ENCODE measurements at regions not wholly inside any gene's neighbourhood (a gene's known extent, or its start where the extent isn't known, plus 50 kb on each side); places are given as distances from the start of the nearest gene placed in this dataset.

DNA sequence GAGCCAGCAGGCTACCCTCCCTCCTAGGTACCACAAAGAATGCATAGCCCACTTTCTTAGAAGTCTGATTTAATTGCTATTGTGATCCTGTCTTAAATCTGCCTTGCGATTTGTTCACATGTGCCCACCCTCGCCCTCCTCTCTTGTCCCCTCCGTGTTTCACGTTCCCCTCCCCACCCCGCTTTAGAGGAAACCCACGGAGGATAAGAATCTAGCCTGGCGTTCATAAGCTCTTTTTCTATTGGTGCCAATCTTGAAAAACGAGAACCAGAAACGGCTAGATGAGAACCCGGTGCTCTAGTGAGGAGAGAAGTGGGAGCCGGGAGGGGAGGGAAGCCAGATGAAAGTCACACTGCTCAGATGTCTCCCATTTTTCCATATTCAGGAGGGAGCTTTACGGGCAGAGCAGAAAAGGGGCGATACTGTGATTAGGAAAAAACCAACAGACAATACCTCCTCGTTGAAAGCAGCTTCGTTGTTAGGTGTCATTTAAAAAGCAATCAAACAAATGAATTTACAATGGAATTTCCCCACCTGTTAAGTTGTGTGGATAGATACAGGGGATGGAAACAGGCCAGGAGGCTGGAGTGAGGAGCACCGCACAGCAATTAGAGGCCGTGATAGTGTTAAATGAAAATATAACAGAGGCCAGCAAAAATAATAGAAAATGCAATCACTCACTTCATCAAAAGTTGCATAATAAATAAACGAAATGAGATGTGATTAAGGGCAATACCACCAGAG, 272.1 kb downstream of the GATA3 start:
- Histone ChIP-seq H3K9ac (ENCODE audit: control insufficient read depth, extremely low read depth, insufficient read depth, low read length) (no peak overlapping the region), H3K79me2 (ENCODE audit: control insufficient read depth, insufficient read depth, low read length) (no peaks in the 10 kb centered on the region), H4K20me1 (ENCODE audit: control insufficient read depth, extremely low read depth, insufficient read depth, low read length) (no peaks in the 10 kb centered on the region), H3K27ac (ENCODE audit: control insufficient read depth, insufficient read depth, low read length) (no peak overlapping the region), H3K36me3 (ENCODE audit: control insufficient read depth in 2 of 2, extremely low read depth in 1 of 2, insufficient read depth in 2 of 2, low read length in 2 of 2) (no peaks in the 10 kb centered on the region), H3K27me3 (ENCODE audit: control insufficient read depth, extremely low read depth, insufficient read depth, low read length) (no peaks in the 10 kb centered on the region), H3K4me1 (ENCODE audit: control insufficient read depth, extremely low read depth, insufficient read depth, low read length) (no peaks in the 10 kb centered on the region), H3K4me2 (ENCODE audit: control insufficient read depth, extremely low read depth, insufficient read depth, low read depth, low read length) (no peak overlapping the region), H3K9me3 (ENCODE audit: control insufficient read depth, low read depth, low read length) (no peaks in the 10 kb centered on the region), H3K9me1 (ENCODE audit: control insufficient read depth, extremely low read depth, insufficient read depth, low read length) (no peaks in the 10 kb centered on the region), H3K4me3 (ENCODE audit: control insufficient read depth in 2 of 3, extremely low read depth in 1 of 3, insufficient read depth in 2 of 3, low read depth in 1 of 3, low read length in 3 of 3) (no peak overlapping the region), H2AFZ (ENCODE audit: control insufficient read depth, low read length) (no peak overlapping the region)
- FAIRE-seq, result no peak
- DNase-seq (ENCODE audit: low read depth, low spot score), result no peak
- dilution Hi-C loops (cut with MboI; ENCODE audit: extremely low pct_ligation_motif_present, low sequenced_read_pairs), result no loop called here
- TF ChIP-seq EZH2 (IDR thresholded peaks at IDR 0.05; ENCODE audit: low read length), result no peak
- TF ChIP-seq, protein P1, sequence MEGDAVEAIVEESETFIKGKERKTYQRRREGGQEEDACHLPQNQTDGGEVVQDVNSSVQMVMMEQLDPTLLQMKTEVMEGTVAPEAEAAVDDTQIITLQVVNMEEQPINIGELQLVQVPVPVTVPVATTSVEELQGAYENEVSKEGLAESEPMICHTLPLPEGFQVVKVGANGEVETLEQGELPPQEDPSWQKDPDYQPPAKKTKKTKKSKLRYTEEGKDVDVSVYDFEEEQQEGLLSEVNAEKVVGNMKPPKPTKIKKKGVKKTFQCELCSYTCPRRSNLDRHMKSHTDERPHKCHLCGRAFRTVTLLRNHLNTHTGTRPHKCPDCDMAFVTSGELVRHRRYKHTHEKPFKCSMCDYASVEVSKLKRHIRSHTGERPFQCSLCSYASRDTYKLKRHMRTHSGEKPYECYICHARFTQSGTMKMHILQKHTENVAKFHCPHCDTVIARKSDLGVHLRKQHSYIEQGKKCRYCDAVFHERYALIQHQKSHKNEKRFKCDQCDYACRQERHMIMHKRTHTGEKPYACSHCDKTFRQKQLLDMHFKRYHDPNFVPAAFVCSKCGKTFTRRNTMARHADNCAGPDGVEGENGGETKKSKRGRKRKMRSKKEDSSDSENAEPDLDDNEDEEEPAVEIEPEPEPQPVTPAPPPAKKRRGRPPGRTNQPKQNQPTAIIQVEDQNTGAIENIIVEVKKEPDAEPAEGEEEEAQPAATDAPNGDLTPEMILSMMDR (optimal IDR thresholded peaks at IDR 0.05 in 1 of 3, IDR thresholded peaks at IDR 0.05 in 1 of 3, conservative IDR thresholded peaks at IDR 0.05 in 1 of 3; ENCODE audit: extremely low read depth in 1 of 3, insufficient read depth in 2 of 3, low read length in 3 of 3), result no peak

DNA sequence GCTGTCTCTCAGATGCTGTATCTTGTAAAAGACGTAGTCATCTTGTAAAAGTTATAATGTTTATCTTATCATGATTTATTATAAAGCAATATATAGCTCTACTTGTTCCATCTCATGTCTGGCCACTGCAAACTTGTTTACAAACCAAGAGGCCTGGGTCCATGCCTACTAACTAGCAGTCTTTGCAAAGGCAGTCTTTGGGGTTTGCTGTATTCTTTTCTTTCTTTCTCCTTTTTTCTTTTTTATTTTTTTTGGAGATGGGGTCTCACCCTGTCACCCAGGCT, 272.6 kb downstream of the GATA3 start:
- FAIRE-seq (no peak), DNase-seq (ENCODE audit: low read depth, low spot score) (no peak)
- H3K27ac ChIP-seq (ENCODE audit: control insufficient read depth, insufficient read depth, low read length), result no peak overlapping the region
- H3K4me2 ChIP-seq (ENCODE audit: control insufficient read depth, extremely low read depth, insufficient read depth, low read depth, low read length), result no peak overlapping the region
- H3K4me1 ChIP-seq (ENCODE audit: control insufficient read depth, extremely low read depth, insufficient read depth, low read length), result no peaks in the 10 kb centered on the region
- H3K9me3 ChIP-seq (ENCODE audit: control insufficient read depth, low read depth, low read length), result no peaks in the 10 kb centered on the region
- H3K79me2 ChIP-seq (ENCODE audit: control insufficient read depth, insufficient read depth, low read length), result no peaks in the 10 kb centered on the region
- H3K27me3 ChIP-seq (ENCODE audit: control insufficient read depth, extremely low read depth, insufficient read depth, low read length), result no peaks in the 10 kb centered on the region
- H3K9ac ChIP-seq (ENCODE audit: control insufficient read depth, extremely low read depth, insufficient read depth, low read length), result no peak overlapping the region
- H2AFZ ChIP-seq (ENCODE audit: control insufficient read depth, low read length), result no peak overlapping the region
- H3K4me3 ChIP-seq (ENCODE audit: control insufficient read depth in 2 of 3, extremely low read depth in 1 of 3, insufficient read depth in 2 of 3, low read depth in 1 of 3, low read length in 3 of 3), result no peak overlapping the region
- TF ChIP-seq, protein P1 (optimal IDR thresholded peaks at IDR 0.05 in 1 of 3, IDR thresholded peaks at IDR 0.05 in 1 of 3, conservative IDR thresholded peaks at IDR 0.05 in 1 of 3; ENCODE audit: extremely low read depth in 1 of 3, insufficient read depth in 2 of 3, low read length in 3 of 3), result no peak
- TF ChIP-seq EZH2 (IDR thresholded peaks at IDR 0.05; ENCODE audit: low read length), result no peak
- no peaks in the 10 kb centered on the region for H3K36me3 ChIP-seq (ENCODE audit: control insufficient read depth in 2 of 2, extremely low read depth in 1 of 2, insufficient read depth in 2 of 2, low read length in 2 of 2)
- H3K9me1 ChIP-seq (ENCODE audit: control insufficient read depth, extremely low read depth, insufficient read depth, low read length), result no peaks in the 10 kb centered on the region
- dilution Hi-C loops (cut with MboI; ENCODE audit: extremely low pct_ligation_motif_present, low sequenced_read_pairs), result no loop called here
- H4K20me1 ChIP-seq (ENCODE audit: control insufficient read depth, extremely low read depth, insufficient read depth, low read length), result no peaks in the 10 kb centered on the region
